ENCODE measurements at regions not wholly inside any gene's neighbourhood (a gene's known extent, or its start where the extent isn't known, plus 50 kb on each side); places are given as distances from the start of the nearest gene placed in this dataset.

DNA sequence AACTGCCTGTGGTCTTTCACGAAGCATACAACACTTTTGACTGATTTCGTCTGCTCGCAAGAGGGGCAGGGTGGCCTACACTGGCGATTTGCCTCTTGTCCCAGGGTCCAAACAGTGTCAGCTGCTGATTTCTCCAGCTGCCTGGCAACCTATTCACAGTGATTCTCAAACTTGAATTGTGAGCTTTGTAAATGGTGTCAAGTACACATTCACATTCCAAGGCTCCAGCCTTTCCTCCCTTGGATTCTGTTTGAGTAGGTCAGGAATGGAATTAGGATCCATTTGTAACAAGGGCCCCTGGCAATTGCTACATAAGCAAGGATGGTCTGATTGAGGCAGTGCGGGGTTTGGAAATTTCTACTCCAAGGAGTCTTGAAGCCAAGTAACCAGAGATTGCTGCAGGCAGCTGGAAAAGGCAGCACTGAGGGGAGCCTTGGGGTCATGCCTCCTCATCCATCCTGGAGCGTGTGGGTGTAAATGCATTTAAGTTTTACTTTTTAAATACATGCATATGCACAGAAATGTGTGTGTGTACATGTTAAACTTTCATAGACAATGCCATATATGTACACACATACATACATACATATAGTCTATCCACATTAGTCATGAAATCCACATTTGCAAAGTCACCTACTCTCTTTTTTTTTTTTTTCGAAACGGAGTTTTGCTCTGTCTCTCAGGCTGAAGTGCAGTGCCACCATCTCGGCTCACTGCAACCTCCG lies 86.8 kb upstream of the UXS1 start:
- intact Hi-C loops (cut with DNase I; ENCODE audit: low total_unique reads) = no loop called here
- Histone ChIP-seq H3K4me3 (no peak overlapping the region), H3K9me3 (no peaks in the 10 kb centered on the region), H3K27ac (peak overlapping the region in 3 of 8 donors; percentile 20 to 63 (median 27)), H3K4me1 (peaks cover 0 to 34% (median 14%) of the 10 kb centered on the region in 6 donors), H3K36me3 (no peaks in the 10 kb centered on the region), H3K27me3 (replicated peaks in 1 of 7) (peaks cover 0 to 16% (median 0%) of the 10 kb centered on the region in 7 donors)
- no peak for DNase-seq
- WGBS, 5 donors = 75 to 85% (median 78%) methylated on average over 10 of the region's 10 CpGs
- TF ChIP-seq POLR2A (IDR thresholded peaks at IDR 0.05) = no peak
- TF ChIP-seq POLR2AphosphoS5 (IDR thresholded peaks at IDR 0.05) = no peak
- TF ChIP-seq CTCF (IDR thresholded peaks at IDR 0.05 in 8 of 11, conservative IDR thresholded peaks at IDR 0.05 in 3 of 11) = no peak

DNA sequence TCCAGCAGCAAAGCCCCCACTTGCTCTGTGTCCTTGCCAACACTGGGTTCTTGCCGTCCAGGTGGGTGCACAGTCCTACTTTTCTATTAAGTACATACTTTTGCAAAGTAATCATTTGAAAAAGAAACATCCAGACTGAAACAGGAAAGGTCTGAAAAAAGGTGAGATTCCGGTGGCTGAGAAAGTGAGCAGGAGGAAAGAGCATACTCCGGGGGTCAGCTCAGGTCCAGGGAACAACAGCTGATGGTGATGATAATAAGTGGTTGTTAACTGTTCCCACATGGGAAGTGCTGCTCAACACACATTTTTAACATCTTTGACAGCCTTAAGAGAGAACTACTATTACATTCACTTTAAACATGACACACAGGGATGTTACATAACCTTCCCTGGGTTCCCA lies 86.1 kb upstream of the UXS1 start:
- DNase-seq = no peak
- peaks cover 0 to 16% (median 0%) of the 10 kb centered on the region in 7 donors for H3K27me3 ChIP-seq (replicated peaks in 1 of 7)
- peaks cover 0 to 32% (median 14%) of the 10 kb centered on the region in 6 donors for H3K4me1 ChIP-seq
- H3K36me3 ChIP-seq = no peaks in the 10 kb centered on the region
- H3K27ac ChIP-seq = peak overlapping the region in 4 of 8 donors; percentile 13 to 63 (median 18)
- no peaks in the 10 kb centered on the region for H3K9me3 ChIP-seq
- TF ChIP-seq CTCF (IDR thresholded peaks at IDR 0.05 in 8 of 11, conservative IDR thresholded peaks at IDR 0.05 in 3 of 11) = no peak
- no peak for TF ChIP-seq POLR2A (IDR thresholded peaks at IDR 0.05)
- TF ChIP-seq POLR2AphosphoS5 (IDR thresholded peaks at IDR 0.05) = no peak
- intact Hi-C loops (cut with DNase I; ENCODE audit: low total_unique reads) = no loop called here
- H3K4me3 ChIP-seq = no peak overlapping the region
- 32 to 78% (median 52%) methylated on average over 3 of the region's 3 CpGs for WGBS, 5 donors

GRCh38 chr2:106278112-106278876 lies 84.2 kb upstream of the UXS1 start:
- H3K27ac ChIP-seq = peak overlapping the region in 7 of 8 donors; percentile 0 to 63 (median 53)
- intact Hi-C loops (cut with DNase I; ENCODE audit: low total_unique reads) = no loop called here

More at GRCh38 chr2:106278112-106278876, 84.2 kb upstream of the UXS1 start:
- Histone ChIP-seq H3K36me3 (no peaks in the 10 kb centered on the region), H3K4me1 (peaks cover 0 to 28% (median 14%) of the 10 kb centered on the region in 6 donors), H3K4me3 (no peak overlapping the region), H3K9me3 (no peaks in the 10 kb centered on the region), H3K27me3 (replicated peaks in 1 of 7) (peaks cover 0 to 12% (median 0%) of the 10 kb centered on the region in 7 donors)
- TF ChIP-seq POLR2AphosphoS5 (IDR thresholded peaks at IDR 0.05) = no peak
- TF ChIP-seq CTCF (IDR thresholded peaks at IDR 0.05 in 8 of 11, conservative IDR thresholded peaks at IDR 0.05 in 3 of 11) = no peak
- TF ChIP-seq POLR2A (IDR thresholded peaks at IDR 0.05) = no peak
- no peak for DNase-seq
- WGBS, 5 donors = 57 to 80% (median 61%) methylated on average over 6 of the region's 6 CpGs

Data from spleen (tissue), 11 donors.